ENCODE measurements at regions not wholly inside any gene's neighbourhood (a gene's known extent, or its start where the extent isn't known, plus 50 kb on each side); places are given as distances from the start of the nearest gene placed in this dataset.

DNA sequence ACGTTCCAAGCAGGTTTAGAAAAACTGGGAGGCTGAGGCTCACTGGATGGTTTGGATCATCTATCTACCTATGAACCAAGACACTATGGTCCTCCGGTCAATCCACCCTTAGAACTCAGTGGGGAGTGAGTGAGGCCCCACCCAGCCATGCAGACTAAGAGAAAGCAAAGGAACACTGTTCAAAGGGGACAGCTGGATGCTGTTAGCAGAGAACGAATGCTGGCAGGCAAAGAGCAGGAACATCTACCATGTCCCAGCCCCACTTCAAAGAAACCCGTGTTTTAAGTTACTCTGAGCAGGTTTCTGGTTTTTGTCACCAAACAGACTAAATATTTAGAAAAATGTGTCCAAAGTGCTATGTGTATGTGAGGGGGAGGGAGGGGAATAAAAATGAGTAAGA, 183.4 kb upstream of the XYLT1 start:
- no peaks in the 10 kb centered on the region for H3K9me3 ChIP-seq (ENCODE audit: control insufficient read depth, low read length, poor library complexity, severe bottlenecking)
- H3K27ac Mint-ChIP-seq: no peak overlapping the region
- peaks cover 13% of the 10 kb centered on the region for H3K4me1 Mint-ChIP-seq
- no peak overlapping the region for H3K4me3 Mint-ChIP-seq
- DNase-seq: no peak
- peaks cover 69% of the 10 kb centered on the region for H3K27me3 Mint-ChIP-seq
- no peak for ATAC-seq
- H3K36me3 Mint-ChIP-seq (ENCODE audit: low read depth): no peaks in the 10 kb centered on the region

DNA sequence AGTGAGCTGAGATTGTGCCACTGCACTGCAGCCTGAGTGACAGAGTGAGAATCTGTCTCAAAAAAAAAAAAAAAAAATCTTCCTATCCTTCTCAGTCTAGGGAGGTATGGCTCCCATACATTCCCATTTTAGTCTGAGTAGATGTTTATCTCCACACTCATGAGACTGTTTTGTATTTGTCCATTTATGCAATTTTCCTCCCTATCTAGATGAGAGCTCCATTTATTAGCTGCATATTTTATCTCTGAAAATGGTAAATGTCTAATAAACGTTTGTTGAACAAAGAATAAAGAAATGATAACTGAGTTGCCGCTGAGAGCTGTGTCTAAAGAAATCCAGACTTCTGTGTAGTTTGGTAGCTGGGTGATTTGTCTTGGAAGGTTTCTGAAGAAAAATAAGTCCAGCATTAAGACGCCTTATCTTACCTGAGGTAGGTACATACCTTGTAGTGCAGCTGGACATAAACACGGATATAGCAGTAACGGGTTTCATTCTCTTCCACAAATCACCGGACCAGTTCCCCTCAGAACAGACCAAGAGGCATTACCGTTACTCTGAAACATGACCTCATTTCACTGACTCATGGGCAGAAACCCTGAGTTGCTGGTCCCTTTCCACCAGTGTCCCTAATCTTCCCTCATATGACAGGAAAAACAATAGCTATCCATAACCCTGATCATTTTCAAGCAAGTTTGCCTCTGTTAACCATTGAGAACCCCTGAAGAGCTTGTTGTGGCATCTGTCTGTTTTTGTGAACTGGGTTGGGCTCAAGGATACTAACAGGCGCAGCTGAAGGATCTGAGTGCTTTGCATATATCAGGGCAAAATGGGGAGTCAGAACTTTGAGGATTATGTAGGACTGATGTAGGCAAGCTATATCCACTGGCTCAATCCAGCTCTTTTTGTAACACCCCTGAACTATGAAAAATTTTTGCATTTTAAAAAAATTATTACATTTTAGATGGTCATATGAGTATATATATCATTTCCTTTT, 177.4 kb upstream of the XYLT1 start:
- Mint-ChIP-seq H3K36me3 (ENCODE audit: low read depth) (no peaks in the 10 kb centered on the region), H3K27me3 (peaks cover 35% of the 10 kb centered on the region), H3K4me1 (no peaks in the 10 kb centered on the region), H3K4me3 (no peak overlapping the region), H3K27ac (no peak overlapping the region)
- no peaks in the 10 kb centered on the region for H3K9me3 ChIP-seq (ENCODE audit: control insufficient read depth, low read length, poor library complexity, severe bottlenecking)
- ATAC-seq (no peak), DNase-seq (no peak)

GRCh38 chr16:17643935-17644334, 173.2 kb upstream of the XYLT1 start:
- no peak for ATAC-seq
- no peak overlapping the region for H3K27ac Mint-ChIP-seq
- no peak for DNase-seq
- no peaks in the 10 kb centered on the region for H3K4me1 Mint-ChIP-seq
- H3K36me3 Mint-ChIP-seq (ENCODE audit: low read depth): no peaks in the 10 kb centered on the region
- no peak overlapping the region for H3K4me3 Mint-ChIP-seq
- H3K9me3 ChIP-seq (ENCODE audit: control insufficient read depth, low read length, poor library complexity, severe bottlenecking): no peaks in the 10 kb centered on the region
- peaks cover 5% of the 10 kb centered on the region for H3K27me3 Mint-ChIP-seq

- ATAC-seq (no peak), DNase-seq (no peak)
- H3K9me3 ChIP-seq (ENCODE audit: control insufficient read depth, low read length, poor library complexity, severe bottlenecking): peaks cover 2% of the 10 kb centered on the region
- Mint-ChIP-seq H3K27ac (no peak overlapping the region), H3K4me3 (no peak overlapping the region), H3K36me3 (ENCODE audit: low read depth) (no peaks in the 10 kb centered on the region), H3K4me1 (no peaks in the 10 kb centered on the region), H3K27me3 (no peaks in the 10 kb centered on the region)
Measured at GRCh38 chr16:17641990-17642389, 171.2 kb upstream of the XYLT1 start.

DNA sequence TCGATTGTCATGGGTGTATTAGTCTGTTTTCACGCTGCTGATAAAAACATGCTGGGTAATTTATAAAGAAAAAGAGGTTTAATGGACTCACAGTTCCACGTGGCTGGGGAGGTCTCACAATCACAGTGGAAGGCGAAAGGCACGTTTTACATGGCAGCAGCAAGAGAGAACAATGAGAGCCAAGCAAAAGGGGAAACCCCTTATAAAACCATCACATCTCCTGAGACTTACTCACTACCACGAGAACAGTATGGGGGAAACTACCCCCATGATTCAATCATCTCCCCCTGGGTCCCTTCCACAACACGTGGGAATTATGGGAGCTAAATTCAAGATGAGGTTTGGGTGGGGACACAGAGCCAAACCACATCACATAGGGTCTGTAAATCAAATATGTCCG, 167.4 kb upstream of the XYLT1 start:
- Mint-ChIP-seq H3K27ac (no peak overlapping the region), H3K27me3 (peaks cover 11% of the 10 kb centered on the region), H3K36me3 (ENCODE audit: low read depth) (no peaks in the 10 kb centered on the region), H3K4me1 (no peaks in the 10 kb centered on the region), H3K4me3 (no peak overlapping the region)
- H3K9me3 ChIP-seq (ENCODE audit: control insufficient read depth, low read length, poor library complexity, severe bottlenecking): peaks cover 2% of the 10 kb centered on the region
- no peak for DNase-seq
- ATAC-seq: no peak

- Mint-ChIP-seq H3K27ac (no peak overlapping the region), H3K27me3 (peaks cover 26% of the 10 kb centered on the region), H3K36me3 (ENCODE audit: low read depth) (no peaks in the 10 kb centered on the region), H3K4me3 (no peak overlapping the region), H3K4me1 (no peaks in the 10 kb centered on the region)
- ATAC-seq (no peak), DNase-seq (no peak)
- H3K9me3 ChIP-seq (ENCODE audit: control insufficient read depth, low read length, poor library complexity, severe bottlenecking): peaks cover 2% of the 10 kb centered on the region
Measured at GRCh38 chr16:17635183-17635582, 164.4 kb upstream of the XYLT1 start.

- no peak for ATAC-seq
- no peak for DNase-seq
- H3K36me3 Mint-ChIP-seq (ENCODE audit: low read depth): peaks cover 2% of the 10 kb centered on the region
- peaks cover 2% of the 10 kb centered on the region for H3K9me3 ChIP-seq (ENCODE audit: control insufficient read depth, low read length, poor library complexity, severe bottlenecking)
- H3K4me3 Mint-ChIP-seq: no peak overlapping the region
- H3K27ac Mint-ChIP-seq: no peak overlapping the region
- H3K27me3 Mint-ChIP-seq: peaks cover 33% of the 10 kb centered on the region
- no peaks in the 10 kb centered on the region for H3K4me1 Mint-ChIP-seq
Measured at GRCh38 chr16:17633181-17633951, 162.6 kb upstream of the XYLT1 start.

DNA sequence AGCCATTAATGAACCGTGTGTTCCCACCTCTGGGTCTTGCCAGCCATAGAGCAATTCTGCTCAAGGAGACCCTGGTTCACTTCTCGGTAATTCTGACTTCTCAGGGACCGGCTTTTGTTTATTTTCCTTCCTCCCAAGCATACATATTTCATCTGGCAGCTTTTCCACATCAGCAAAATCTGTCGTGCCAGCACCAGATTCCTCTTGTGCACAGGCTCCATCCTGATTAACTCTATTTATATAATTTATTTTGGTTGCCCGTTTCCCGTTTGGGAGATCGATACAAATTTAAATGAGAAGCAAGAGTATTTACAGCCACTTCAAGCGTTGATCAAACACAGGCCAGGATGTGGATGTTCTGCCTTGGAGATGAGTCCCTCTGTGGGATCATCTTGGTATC, 161.9 kb upstream of the XYLT1 start:
- Mint-ChIP-seq H3K4me3 (no peak overlapping the region), H3K36me3 (ENCODE audit: low read depth) (peaks cover 2% of the 10 kb centered on the region), H3K27me3 (peaks cover 33% of the 10 kb centered on the region), H3K27ac (no peak overlapping the region), H3K4me1 (no peaks in the 10 kb centered on the region)
- no peak for DNase-seq
- no peaks in the 10 kb centered on the region for H3K9me3 ChIP-seq (ENCODE audit: control insufficient read depth, low read length, poor library complexity, severe bottlenecking)
- ATAC-seq: no peak

GRCh38 chr16:17629936-17630335, 159.2 kb upstream of the XYLT1 start:
- DNase-seq (no peak), ATAC-seq (no peak)
- H3K9me3 ChIP-seq (ENCODE audit: control insufficient read depth, low read length, poor library complexity, severe bottlenecking): no peaks in the 10 kb centered on the region
- no peak overlapping the region for H3K4me3 Mint-ChIP-seq
- peaks cover 27% of the 10 kb centered on the region for H3K27me3 Mint-ChIP-seq
- no peaks in the 10 kb centered on the region for H3K4me1 Mint-ChIP-seq
- peaks cover 2% of the 10 kb centered on the region for H3K36me3 Mint-ChIP-seq (ENCODE audit: low read depth)
- H3K27ac Mint-ChIP-seq: no peak overlapping the region

- Mint-ChIP-seq H3K27ac (no peak overlapping the region), H3K27me3 (peaks cover 27% of the 10 kb centered on the region), H3K36me3 (ENCODE audit: low read depth) (peaks cover 2% of the 10 kb centered on the region), H3K4me1 (no peaks in the 10 kb centered on the region), H3K4me3 (no peak overlapping the region)
- ATAC-seq: no peak
- no peaks in the 10 kb centered on the region for H3K9me3 ChIP-seq (ENCODE audit: control insufficient read depth, low read length, poor library complexity, severe bottlenecking)
- DNase-seq: no peak
Measured at GRCh38 chr16:17628983-17629382, 158.2 kb upstream of the XYLT1 start.

DNA sequence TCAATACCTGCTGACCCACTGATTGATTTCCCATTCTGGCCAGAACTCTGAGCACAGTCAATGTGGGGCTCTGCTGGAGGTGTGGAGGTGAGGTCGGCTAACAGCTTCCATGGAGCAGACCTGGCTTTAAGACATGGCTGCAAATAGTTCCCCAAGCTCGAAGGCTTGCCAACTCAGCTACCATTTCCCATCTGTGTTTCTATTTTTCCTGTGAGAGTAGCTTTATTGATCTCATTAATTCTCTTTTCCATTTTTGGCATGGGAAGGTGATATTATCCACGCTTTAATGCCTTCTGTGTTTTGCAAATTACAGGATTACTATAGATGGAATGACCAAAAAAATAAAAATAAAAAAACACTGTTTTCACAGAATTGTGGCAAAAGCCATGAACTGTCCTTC, 151.6 kb upstream of the XYLT1 start:
- H3K9me3 ChIP-seq (ENCODE audit: control insufficient read depth, low read length, poor library complexity, severe bottlenecking): no peaks in the 10 kb centered on the region
- no peak for DNase-seq
- Mint-ChIP-seq H3K27me3 (peaks cover 9% of the 10 kb centered on the region), H3K36me3 (ENCODE audit: low read depth) (no peaks in the 10 kb centered on the region), H3K4me3 (no peak overlapping the region), H3K4me1 (peaks cover 5% of the 10 kb centered on the region), H3K27ac (no peak overlapping the region)
- ATAC-seq: no peak

DNA sequence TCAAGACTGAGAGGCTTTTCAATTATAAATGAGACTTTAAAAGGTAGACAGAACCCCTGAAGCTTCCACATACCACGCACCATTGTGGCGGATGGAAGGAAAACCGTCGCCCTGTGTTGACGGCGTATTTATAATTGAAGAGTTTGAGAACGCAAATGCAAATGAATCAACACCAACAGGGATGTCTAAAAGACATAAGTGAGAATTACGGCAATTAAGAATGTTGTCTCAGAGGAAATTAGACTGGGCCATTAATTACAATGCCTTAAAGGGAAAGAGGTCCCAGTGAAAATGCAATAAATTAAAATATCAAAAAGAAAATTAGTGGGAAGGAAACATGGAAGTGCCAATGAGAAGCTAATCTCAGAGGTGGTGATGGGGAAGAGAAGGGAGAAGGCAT, 148.5 kb upstream of the XYLT1 start:
- Mint-ChIP-seq H3K4me3 (no peak overlapping the region), H3K27ac (no peak overlapping the region), H3K36me3 (ENCODE audit: low read depth) (peaks cover 2% of the 10 kb centered on the region), H3K4me1 (peaks cover 5% of the 10 kb centered on the region), H3K27me3 (peaks cover 18% of the 10 kb centered on the region)
- no peaks in the 10 kb centered on the region for H3K9me3 ChIP-seq (ENCODE audit: control insufficient read depth, low read length, poor library complexity, severe bottlenecking)
- DNase-seq (no peak), ATAC-seq (no peak)

DNA sequence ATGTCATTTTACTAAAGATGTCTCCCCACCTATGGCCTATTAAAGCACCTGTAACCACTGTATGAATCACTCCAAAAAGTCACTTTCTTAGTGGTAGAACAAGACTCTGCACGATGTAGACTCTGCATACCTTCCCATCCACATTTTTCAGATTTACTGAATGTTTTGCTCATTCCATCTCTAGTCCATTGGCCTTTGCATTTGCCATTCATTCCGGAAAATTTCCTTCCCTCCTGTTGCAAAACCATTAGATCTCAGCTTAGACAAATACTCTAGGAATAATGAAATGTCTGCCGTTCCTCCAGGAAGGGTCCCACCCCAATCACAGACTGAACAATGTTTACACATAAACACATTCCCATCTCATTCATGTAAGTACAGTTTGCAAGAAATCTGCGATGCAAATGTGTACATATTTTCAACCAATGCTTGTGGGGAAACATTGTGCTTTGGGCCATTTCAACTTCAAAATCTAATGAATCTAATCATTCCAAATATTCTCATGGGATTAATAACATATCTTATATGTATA, 146.3 kb upstream of the XYLT1 start:
- H3K4me3 Mint-ChIP-seq: no peak overlapping the region
- no peak overlapping the region for H3K27ac Mint-ChIP-seq
- peaks cover 5% of the 10 kb centered on the region for H3K4me1 Mint-ChIP-seq
- no peaks in the 10 kb centered on the region for H3K9me3 ChIP-seq (ENCODE audit: control insufficient read depth, low read length, poor library complexity, severe bottlenecking)
- peaks cover 2% of the 10 kb centered on the region for H3K36me3 Mint-ChIP-seq (ENCODE audit: low read depth)
- ATAC-seq (no peak), DNase-seq (no peak)
- H3K27me3 Mint-ChIP-seq: peaks cover 25% of the 10 kb centered on the region

Measured in T-helper 17 cell (primary cell).